NCI-H1092 (cell line): ENCODE measurements at regions not wholly inside any gene's neighbourhood (a gene's known extent, or its start where the extent isn't known, plus 50 kb on each side); places are given as distances from the start of the nearest gene placed in this dataset.

Experiments
- DNase-seq: peaks from one replicate; lab custom pipeline; 2025; lab: John Stamatoyannopoulos, UW

GRCh38 chr13:22128441-22129408 lies 457.9 kb downstream of the FGF9 start:
- no peak for DNase-seq

GRCh38 chr13:22130254-22130653 lies 459.4 kb downstream of the FGF9 start:
- no peak for DNase-seq

GRCh38 chr13:22134261-22134660 lies 463.4 kb downstream of the FGF9 start:
- no peak for DNase-seq

GRCh38 chr13:22135446-22135845 lies 464.6 kb downstream of the FGF9 start:
- no peak for DNase-seq

- no peak for DNase-seq
These were observed 466.6 kb downstream of the FGF9 start for GRCh38 chr13:22137361-22138050.

- no peak for DNase-seq
These were observed 468.1 kb downstream of the FGF9 start for GRCh38 chr13:22138947-22139346.

- DNase-seq, result no peak
These were observed 470.8 kb downstream of the FGF9 start for GRCh38 chr13:22141716-22142115.

GRCh38 chr13:22143671-22144070 lies 472.8 kb downstream of the FGF9 start:
- DNase-seq, result no peak

GRCh38 chr13:22144806-22145205 lies 473.9 kb downstream of the FGF9 start:
- no peak for DNase-seq

- DNase-seq, result no peak
These were observed 477.3 kb downstream of the FGF9 start for GRCh38 chr13:22148187-22148586.

GRCh38 chr13:22152751-22153150 lies 481.9 kb downstream of the FGF9 start:
- no peak for DNase-seq

- DNase-seq, result no peak
These were observed 483.2 kb downstream of the FGF9 start for GRCh38 chr13:22154041-22154440.

- DNase-seq, result no peak
These were observed 491.0 kb downstream of the FGF9 start for GRCh38 chr13:22161871-22162270.

GRCh38 chr13:22162889-22163288 lies 492.0 kb downstream of the FGF9 start:
- no peak for DNase-seq

- no peak for DNase-seq
These were observed 497.7 kb downstream of the FGF9 start for GRCh38 chr13:22168437-22169190.

GRCh38 chr13:22169473-22169872 lies 498.6 kb downstream of the FGF9 start:
- no peak for DNase-seq

GRCh38 chr13:22173610-22174009 lies 502.7 kb downstream of the FGF9 start:
- no peak for DNase-seq

GRCh38 chr13:22175241-22175640 lies 504.4 kb downstream of the FGF9 start:
- no peak for DNase-seq

GRCh38 chr13:22175815-22176214 lies 504.9 kb downstream of the FGF9 start:
- DNase-seq, result no peak

GRCh38 chr13:22176968-22177520 lies 506.2 kb downstream of the FGF9 start:
- no peak for DNase-seq

- no peak for DNase-seq
These were observed 508.0 kb downstream of the FGF9 start for GRCh38 chr13:22178878-22179277.

GRCh38 chr13:22187329-22187728 lies 516.5 kb downstream of the FGF9 start:
- DNase-seq, result no peak
